Right lobe of liver (tissue), 4 donors: ENCODE measurements at regions not wholly inside any gene's neighbourhood (a gene's known extent, or its start where the extent isn't known, plus 50 kb on each side); places are given as distances from the start of the nearest gene placed in this dataset.

Source experiments
- CTCF ChIP-seq, 4 donors: fragments of 200-600 bp in 3 of 4; fragments of 450-650 bp in 1 of 4; IDR thresholded peaks; one replicate each; pipeline versions ENCODE4 v1.5.1 to v1.8.0; 2016 to 2022; ENCODE audit warnings: antibody characterized with exemption in 4 of 4, mild to moderate bottlenecking in 2 of 4
- POLR2A ChIP-seq: fragments of 450-650 bp; IDR thresholded peaks from one replicate; pipeline ENCODE4 v1.6.1; 2017; ENCODE audit warnings: antibody characterized with exemption, mild to moderate bottlenecking
- donor health status: DM: no; HTN: no; CAD: no.
- donor health status: DM: no; HTN: no; CAD: no.
- donor health status: DM: no; HTN: yes; CAD: no.

GRCh38 chr2:118380915-118381653 is 292.8 kb downstream of the INSIG2 start:
- TF ChIP-seq POLR2A: no peak
- no peak for TF ChIP-seq CTCF (IDR thresholded peaks at IDR 0.05)
